Activated CD8-positive, alpha-beta memory T cell treated with anti-CD3 and anti-CD28 coated beads for 24 hours (primary cell): ENCODE measurements at regions not wholly inside any gene's neighbourhood (a gene's known extent, or its start where the extent isn't known, plus 50 kb on each side); places are given as distances from the start of the nearest gene placed in this dataset.
A peak's percentile ranks its signal among the peaks of the same experiment; 100 is the strongest.

ENCODE experiments used
- DNase-seq: peaks from one replicate; pipeline ENCODE4 v3.0.0-alpha.2; 2020

DNA sequence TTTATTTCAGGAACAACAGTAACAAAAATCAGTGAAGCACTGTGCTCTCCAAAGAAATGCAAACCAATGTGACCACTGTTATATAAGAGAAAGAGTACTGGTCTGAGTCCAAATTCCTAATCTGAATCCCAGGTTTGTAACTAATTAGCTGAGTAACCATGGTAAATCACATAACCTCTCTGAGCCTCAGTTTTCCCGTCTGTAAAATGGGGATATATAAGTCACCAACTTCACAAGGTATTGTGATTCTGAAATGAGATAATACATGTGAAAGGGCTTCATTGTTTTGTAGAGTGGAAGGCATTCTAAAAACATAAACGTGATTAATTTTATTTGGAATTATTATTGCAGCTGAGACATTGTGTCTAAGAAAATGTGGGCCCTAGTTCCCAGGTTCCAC lies 91.3 kb upstream of the YPEL5 start:
- DNase-seq, result no peak

DNA sequence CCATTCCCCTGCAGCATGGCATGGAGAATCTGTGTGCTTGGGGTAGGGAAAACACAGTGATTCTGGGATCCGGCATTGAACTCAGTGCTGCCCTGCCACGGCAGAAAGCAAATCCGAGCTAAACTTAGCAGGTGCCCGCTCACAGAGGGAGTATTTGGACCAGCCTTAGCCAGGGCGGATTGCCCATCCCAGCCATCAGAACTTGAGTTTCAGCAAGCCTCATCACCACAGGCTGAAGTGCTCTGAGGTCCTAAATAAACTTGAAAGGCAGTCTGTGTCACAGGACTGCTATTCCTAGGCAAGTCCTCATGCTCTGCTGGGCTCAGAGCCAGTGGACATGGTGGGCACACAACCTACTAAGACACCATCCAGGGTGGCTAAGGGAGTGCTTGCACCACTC lies 86.2 kb upstream of the YPEL5 start:
- DNase-seq, result no peak

DNA sequence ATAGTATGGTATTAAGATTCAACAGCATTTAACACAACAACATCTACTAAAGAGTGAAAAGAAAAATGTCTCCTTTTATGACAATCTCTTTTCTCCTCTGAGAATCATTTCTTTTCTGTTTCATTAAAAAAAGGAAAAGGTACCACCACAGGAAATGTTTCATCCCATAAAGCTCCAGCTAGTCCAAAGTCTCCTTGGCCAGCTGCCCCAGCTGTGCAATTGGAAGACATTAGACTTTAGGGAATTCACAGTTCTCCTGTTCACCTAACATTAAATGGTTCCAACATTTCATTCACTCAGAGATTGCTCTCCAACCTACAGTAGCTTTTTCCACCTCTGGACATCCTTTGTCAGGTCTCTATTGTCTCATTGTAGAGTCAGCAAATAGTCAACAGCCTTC lies 78.7 kb upstream of the YPEL5 start:
- DNase-seq, result no peak

DNA sequence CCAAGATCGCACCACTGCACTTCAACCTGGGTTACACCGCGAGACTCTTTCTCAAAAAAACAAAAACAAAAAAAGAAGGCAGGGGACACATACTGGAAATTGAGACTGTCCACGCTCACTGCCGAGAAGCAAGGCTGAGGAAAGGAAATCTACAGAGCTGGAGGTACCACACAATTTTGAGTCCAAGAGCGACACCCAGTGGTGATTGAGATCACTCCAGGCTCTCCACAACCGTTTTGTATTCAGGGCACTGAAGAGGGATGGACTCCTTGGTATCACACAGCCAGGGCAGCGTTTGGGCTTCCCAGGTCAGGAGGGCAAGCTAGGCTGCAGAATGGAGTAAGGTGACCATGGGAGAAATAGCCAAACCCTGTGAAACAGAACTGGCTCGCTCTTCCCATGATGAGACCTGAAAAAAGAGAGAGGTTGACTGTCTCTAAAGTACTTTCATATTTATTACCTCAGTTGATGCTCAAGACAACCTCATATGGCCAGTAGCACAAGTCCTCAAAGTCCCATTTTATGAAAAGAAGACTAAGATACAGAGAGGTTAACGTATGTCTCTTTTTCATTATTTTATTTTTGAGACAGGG lies 74.5 kb upstream of the YPEL5 start:
- DNase-seq, result peak; percentile 70

DNA sequence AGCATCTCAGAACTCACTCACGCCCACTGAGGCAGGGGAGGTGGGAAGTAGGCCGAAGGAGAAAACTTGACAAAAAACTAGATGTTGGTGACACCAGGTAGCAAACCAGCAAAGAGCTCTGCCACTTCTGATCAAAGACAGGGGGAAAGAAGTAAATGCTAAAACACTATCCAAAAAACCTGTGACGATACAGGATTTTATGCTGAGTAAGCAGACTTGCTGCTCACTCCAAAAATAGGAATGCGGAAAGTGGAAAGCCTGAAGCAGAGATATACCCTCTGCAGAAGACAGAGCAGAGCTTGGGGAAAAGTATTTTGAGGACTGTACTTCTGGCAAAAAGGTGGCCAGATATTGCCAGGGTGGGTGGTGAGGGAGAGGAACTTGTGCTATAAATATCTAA lies 73.3 kb upstream of the YPEL5 start:
- DNase-seq, result no peak

DNA sequence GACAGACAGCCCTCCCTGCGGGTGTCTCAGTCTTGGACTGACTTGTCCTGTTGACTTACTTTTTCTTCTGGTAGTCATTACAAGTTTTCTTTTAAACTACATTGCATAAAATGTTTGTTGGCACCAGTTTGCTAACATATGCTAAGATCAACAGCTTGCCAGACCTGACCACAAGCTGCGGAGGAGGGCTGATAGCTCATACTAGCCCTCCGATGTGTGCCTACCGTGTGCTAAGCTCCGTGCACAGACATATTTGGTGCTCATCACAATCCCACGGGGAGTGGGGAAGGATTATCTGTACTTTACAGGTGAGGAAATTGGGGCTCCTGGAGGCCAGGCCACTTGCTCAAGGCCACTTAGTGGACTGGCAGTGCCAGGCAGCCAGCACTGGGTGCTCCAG lies 72.8 kb upstream of the YPEL5 start:
- DNase-seq, result no peak

DNA sequence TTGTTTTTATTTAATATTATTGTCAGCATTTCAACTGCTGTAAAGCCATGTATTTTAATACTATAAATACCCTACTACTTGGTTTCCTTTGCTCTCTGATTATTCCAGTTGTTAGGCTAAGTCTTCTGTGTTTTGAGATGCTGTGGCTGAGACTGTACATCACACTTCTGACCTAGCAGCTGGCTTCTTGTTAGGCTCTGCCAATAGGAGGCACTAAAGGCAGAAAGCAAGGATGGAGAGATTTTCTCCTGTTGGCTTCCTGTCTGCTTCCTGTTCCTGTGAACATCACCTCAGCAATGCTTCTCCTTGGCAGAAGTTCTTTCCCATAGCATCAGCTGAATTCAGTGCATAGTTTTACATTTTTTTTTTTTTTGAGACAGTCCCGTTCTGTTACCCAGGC lies 68.3 kb upstream of the YPEL5 start:
- DNase-seq, result no peak

DNA sequence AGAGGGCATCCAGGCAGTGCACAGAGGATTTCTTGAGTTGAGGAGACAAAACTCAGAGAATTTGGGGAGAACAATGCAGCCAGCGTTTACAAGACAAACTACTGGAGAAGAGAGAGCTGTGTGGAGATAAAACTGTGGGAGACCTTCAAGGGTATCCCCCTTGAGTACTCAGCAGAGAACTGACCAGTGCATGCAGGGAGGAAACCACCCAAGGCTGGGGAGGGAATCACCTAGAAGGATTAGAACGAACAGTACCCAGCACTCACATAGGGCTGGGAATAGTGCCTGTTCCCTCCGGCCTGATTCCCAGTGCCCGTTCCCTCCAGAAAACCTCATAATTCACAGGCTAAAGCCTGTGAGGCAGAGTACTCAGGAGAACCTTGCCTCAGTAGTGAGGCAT lies 61.9 kb upstream of the YPEL5 start:
- DNase-seq, result peak; percentile 19

DNA sequence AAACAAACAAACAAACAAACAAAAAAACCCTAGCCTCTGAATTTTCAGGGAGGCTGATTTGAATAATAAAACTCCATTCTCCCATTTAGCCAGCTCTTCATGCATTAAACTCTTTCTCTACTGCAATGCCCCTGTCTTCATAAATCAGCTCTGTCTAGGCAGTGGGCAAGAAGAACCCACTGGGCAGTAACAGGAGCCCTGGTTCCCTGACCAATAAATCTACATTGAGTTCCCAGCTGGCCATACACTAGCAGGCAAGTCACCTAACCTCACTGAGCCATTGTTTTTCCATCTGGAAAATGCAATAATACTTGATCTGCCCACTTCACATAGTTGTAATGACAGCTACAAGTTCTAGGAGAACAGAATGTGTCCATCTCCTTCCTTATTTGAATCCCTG lies 57.6 kb upstream of the YPEL5 start:
- no peak for DNase-seq

DNA sequence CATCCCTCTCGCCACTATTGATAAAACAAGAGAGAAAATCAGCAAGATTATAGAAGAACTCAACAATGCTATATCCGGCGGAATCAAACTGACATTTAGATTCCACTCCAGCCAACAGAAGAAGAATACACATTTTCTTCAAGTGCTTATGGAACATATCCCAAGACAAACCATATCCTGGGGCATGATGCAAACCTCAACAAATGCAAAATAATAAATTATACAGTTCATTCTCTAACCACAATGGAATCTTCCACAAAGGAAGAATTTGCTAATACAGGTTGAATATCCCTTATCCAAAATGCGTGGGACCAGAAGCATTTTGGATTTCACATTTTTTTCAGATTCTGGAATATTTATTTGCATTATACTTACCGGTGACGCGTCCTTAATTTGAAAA lies 51.4 kb upstream of the YPEL5 start:
- no peak for DNase-seq

DNA sequence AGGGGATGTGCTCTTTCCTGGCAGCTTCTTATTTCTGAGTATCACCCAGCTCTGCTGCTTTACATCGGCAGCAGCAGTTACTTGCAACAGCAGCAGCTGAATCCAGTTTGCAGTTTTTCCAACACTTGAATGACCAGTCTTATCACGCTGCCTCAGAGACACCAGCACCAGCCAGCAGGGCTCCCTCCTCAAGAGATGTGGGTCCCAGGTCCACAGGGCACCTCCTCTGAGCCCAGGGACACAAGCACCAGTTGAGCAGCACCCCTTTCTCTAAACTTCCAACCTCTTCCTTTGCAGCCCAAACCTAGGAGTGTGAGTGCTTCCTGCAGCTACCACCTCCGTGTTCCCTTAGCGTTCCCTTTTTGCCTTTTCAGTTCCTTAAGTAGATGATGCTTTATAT lies 50.4 kb upstream of the YPEL5 start:
- DNase-seq, result peak; percentile 30
